ENCODE measurements at regions not wholly inside any gene's neighbourhood (a gene's known extent, or its start where the extent isn't known, plus 50 kb on each side); places are given as distances from the start of the nearest gene placed in this dataset.

DNA sequence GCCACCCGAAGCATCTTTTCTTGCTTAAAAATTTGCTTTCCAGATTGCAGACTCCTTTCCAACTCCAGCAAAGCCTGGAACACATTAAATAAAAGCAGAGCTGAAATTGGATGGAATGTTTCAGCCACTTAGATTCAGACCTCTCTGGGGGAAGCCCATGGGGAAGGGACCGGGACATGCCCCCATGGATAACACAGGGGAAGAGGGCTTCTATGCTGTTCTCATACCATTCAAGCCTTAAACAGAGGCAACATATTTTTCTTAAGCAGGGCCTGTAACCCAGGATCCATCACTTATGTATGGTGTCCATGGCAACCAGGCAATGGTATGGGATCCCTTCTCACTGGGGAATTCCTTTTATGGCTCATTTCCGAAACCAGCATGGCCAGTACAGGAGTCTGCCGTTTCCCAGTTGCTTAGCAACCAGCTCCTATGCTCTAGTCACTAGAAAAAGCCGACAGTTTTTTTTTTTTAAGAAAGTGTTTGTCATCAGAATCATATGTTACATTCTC is 62.0 kb upstream of the MARCHF10 start:
- Histone ChIP-seq H3K36me3 (ENCODE audit: low read depth) (no peaks in the 10 kb centered on the region), H3K9me3 (ENCODE audit: severe bottlenecking) (no peaks in the 10 kb centered on the region), H3K4me3 (ENCODE audit: severe bottlenecking) (no peak overlapping the region), H3K4me1 (ENCODE audit: insufficient read depth, poor library complexity, severe bottlenecking) (peaks cover 12% of the 10 kb centered on the region), H3K27me3 (ENCODE audit: insufficient read depth, poor library complexity, severe bottlenecking) (no peaks in the 10 kb centered on the region), H3K27ac (ENCODE audit: poor library complexity, severe bottlenecking) (no peak overlapping the region)
- TF ChIP-seq, protein P1, sequence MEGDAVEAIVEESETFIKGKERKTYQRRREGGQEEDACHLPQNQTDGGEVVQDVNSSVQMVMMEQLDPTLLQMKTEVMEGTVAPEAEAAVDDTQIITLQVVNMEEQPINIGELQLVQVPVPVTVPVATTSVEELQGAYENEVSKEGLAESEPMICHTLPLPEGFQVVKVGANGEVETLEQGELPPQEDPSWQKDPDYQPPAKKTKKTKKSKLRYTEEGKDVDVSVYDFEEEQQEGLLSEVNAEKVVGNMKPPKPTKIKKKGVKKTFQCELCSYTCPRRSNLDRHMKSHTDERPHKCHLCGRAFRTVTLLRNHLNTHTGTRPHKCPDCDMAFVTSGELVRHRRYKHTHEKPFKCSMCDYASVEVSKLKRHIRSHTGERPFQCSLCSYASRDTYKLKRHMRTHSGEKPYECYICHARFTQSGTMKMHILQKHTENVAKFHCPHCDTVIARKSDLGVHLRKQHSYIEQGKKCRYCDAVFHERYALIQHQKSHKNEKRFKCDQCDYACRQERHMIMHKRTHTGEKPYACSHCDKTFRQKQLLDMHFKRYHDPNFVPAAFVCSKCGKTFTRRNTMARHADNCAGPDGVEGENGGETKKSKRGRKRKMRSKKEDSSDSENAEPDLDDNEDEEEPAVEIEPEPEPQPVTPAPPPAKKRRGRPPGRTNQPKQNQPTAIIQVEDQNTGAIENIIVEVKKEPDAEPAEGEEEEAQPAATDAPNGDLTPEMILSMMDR (IDR thresholded peaks at IDR 0.05; ENCODE audit: poor library complexity, severe bottlenecking), result no peak
- ATAC-seq (ENCODE audit: low read depth) (no peak; the same call in 2 of the 3 replicates), DNase-seq (ENCODE audit: low spot score) (no peak)

DNA sequence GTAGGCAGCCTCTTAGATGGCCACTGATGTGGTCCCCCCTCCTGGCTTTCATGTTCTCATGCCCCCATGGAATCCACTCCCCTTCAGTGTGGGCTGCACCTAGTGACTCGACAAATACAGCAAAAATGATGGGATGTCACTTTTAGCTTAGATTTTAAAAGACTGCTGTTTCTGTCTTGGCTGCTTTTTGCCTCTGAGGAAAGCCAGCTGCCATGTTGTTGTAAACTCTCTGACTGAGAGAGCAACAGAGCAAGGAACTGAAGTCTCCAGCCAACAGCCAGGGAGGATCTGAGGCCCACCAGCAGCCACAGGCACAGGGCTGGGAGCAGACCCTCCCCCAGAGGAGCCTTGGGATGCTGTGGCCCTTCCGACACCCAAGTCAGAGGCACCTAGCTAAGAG is 60.6 kb upstream of the MARCHF10 start:
- no peaks in the 10 kb centered on the region for H3K27me3 ChIP-seq (ENCODE audit: insufficient read depth, poor library complexity, severe bottlenecking)
- DNase-seq (ENCODE audit: low spot score) (no peak), ATAC-seq (ENCODE audit: low read depth) (no peak)
- no peak overlapping the region for H3K4me3 ChIP-seq (ENCODE audit: severe bottlenecking)
- no peaks in the 10 kb centered on the region for H3K36me3 ChIP-seq (ENCODE audit: low read depth)
- no peaks in the 10 kb centered on the region for H3K9me3 ChIP-seq (ENCODE audit: severe bottlenecking)
- TF ChIP-seq, protein P1 (IDR thresholded peaks at IDR 0.05; ENCODE audit: poor library complexity, severe bottlenecking), result no peak
- no peak overlapping the region for H3K27ac ChIP-seq (ENCODE audit: poor library complexity, severe bottlenecking)
- peaks cover 10% of the 10 kb centered on the region for H3K4me1 ChIP-seq (ENCODE audit: insufficient read depth, poor library complexity, severe bottlenecking)

DNA sequence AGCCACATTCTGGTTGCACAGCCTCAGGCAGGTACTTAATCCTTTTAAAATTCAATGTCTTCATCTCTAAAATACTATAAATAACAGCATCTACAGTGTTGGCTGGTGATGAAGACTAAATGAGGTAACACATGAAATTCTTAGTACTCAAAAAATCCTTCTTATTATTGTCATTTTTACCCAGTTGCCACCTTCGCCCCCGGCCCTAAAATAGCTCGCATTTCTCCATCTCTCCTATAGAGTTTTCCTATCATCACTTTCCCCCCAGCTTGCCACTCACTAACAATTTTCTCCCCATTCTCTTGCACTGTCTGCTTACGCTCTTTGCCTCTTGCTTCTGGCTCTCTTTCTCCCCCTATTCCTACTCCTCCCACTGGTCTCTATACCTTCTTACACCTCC is 59.9 kb upstream of the MARCHF10 start:
- no peak for ATAC-seq (ENCODE audit: low read depth)
- TF ChIP-seq, protein P1 (IDR thresholded peaks at IDR 0.05; ENCODE audit: poor library complexity, severe bottlenecking), result no peak
- Histone ChIP-seq H3K27ac (ENCODE audit: poor library complexity, severe bottlenecking) (no peak overlapping the region), H3K36me3 (ENCODE audit: low read depth) (no peaks in the 10 kb centered on the region), H3K4me3 (ENCODE audit: severe bottlenecking) (no peak overlapping the region), H3K9me3 (ENCODE audit: severe bottlenecking) (no peaks in the 10 kb centered on the region), H3K27me3 (ENCODE audit: insufficient read depth, poor library complexity, severe bottlenecking) (no peaks in the 10 kb centered on the region), H3K4me1 (ENCODE audit: insufficient read depth, poor library complexity, severe bottlenecking) (peaks cover 3% of the 10 kb centered on the region)
- no peak for DNase-seq (ENCODE audit: low spot score)

DNA sequence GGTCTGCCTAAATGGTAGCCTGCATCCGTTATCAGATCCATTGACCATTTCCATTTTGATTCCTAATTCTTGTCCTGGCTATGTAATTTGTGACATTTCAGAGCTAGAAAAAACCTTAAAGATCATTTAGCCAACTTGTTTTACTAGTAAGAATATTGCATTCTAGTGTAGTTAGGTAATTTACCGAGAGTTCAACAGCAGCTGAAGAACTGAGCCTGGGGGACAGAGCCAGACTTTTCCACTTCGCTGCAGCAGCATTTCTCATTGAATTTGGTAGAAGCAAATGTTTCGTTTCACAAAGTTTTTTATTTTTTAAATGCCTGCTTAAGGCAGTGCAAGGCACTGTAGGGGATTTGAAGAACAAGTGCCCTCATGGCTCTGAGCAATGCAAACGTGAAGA is 59.2 kb upstream of the MARCHF10 start:
- no peak for ATAC-seq (ENCODE audit: low read depth)
- TF ChIP-seq, protein P1 (IDR thresholded peaks at IDR 0.05; ENCODE audit: poor library complexity, severe bottlenecking), result no peak
- no peak for DNase-seq (ENCODE audit: low spot score)

DNA sequence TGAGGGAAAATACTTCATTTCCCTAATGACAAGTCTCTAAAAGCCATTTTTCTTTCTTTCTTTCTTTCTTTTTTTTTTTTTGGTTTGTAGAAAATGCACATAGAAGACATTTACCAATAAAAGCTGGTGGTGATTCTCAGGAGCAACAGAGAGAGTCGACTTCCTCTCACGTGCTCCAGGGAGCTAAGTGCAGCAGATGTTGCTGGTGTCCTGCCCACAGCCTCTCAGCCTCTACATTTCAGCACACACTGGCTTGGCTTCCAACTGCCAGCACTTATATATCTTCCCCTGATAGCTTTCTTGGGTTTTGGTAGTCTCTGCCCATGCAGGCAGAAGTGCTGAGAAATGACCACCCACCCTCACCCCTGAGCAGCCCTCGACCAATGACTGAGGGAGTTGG is 58.4 kb upstream of the MARCHF10 start:
- Histone ChIP-seq H3K4me1 (ENCODE audit: insufficient read depth, poor library complexity, severe bottlenecking) (peaks cover 9% of the 10 kb centered on the region), H3K9me3 (ENCODE audit: severe bottlenecking) (no peaks in the 10 kb centered on the region), H3K36me3 (ENCODE audit: low read depth) (no peaks in the 10 kb centered on the region), H3K27ac (ENCODE audit: poor library complexity, severe bottlenecking) (no peak overlapping the region), H3K27me3 (ENCODE audit: insufficient read depth, poor library complexity, severe bottlenecking) (no peaks in the 10 kb centered on the region), H3K4me3 (ENCODE audit: severe bottlenecking) (no peak overlapping the region)
- DNase-seq (ENCODE audit: low spot score) (no peak), ATAC-seq (ENCODE audit: low read depth) (no peak)
- TF ChIP-seq, protein P1 (IDR thresholded peaks at IDR 0.05; ENCODE audit: poor library complexity, severe bottlenecking), result no peak

More for the DNA sequence above, 59.2 kb upstream of the MARCHF10 start:
- Histone ChIP-seq H3K27ac (ENCODE audit: poor library complexity, severe bottlenecking) (no peak overlapping the region), H3K9me3 (ENCODE audit: severe bottlenecking) (no peaks in the 10 kb centered on the region), H3K4me1 (ENCODE audit: insufficient read depth, poor library complexity, severe bottlenecking) (peaks cover under 1% of the 10 kb centered on the region), H3K27me3 (ENCODE audit: insufficient read depth, poor library complexity, severe bottlenecking) (no peaks in the 10 kb centered on the region), H3K36me3 (ENCODE audit: low read depth) (no peaks in the 10 kb centered on the region), H3K4me3 (ENCODE audit: severe bottlenecking) (no peak overlapping the region)
